ENCODE measurements at regions not wholly inside any gene's neighbourhood (a gene's known extent, or its start where the extent isn't known, plus 50 kb on each side); places are given as distances from the start of the nearest gene placed in this dataset.

DNA sequence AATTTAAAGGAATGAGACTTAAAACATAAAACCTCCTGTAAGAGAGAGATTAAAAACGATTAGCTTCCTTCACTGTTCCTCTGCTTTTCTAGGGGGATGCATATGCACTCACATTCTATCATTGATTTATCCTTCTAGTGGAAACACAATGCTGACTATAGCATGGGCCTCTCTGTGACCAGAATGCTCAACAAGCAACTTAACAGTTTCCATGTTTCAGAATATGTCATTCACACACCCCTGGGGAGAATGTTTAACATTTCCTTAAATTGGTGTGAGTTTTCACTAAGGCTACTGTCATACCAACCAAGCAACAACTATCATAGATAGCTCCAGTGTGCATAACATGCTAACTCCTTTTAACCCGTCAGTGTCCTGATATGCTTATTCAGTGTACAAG lies 337.9 kb upstream of the GRM7 start:
- no peak for TF ChIP-seq EZH2 (optimal IDR thresholded peaks at IDR 0.05; ENCODE audit: low read depth, low read length)
- TF ChIP-seq EZH2phosphoT487 (IDR thresholded peaks at IDR 0.05; ENCODE audit: low read length): no peak
- no peak for TF ChIP-seq CTCF (IDR thresholded peaks at IDR 0.05; ENCODE audit: low read length)
- H3K36me3 ChIP-seq (replicated peaks; ENCODE audit: insufficient read depth, low read length): no peaks in the 10 kb centered on the region
- no peaks in the 10 kb centered on the region for H4K20me1 ChIP-seq (ENCODE audit: insufficient read depth, low read length)
- H3K9me2 ChIP-seq (replicated peaks; ENCODE audit: insufficient read depth, low read length): no peaks in the 10 kb centered on the region
- no peaks in the 10 kb centered on the region for H3F3A ChIP-seq (ENCODE audit: insufficient read depth, low read length)
- H3K79me2 ChIP-seq (ENCODE audit: low read length): no peaks in the 10 kb centered on the region
- H2AFZ ChIP-seq (ENCODE audit: low read length): no peak overlapping the region
- no peak overlapping the region for H3K9ac ChIP-seq (ENCODE audit: low read length)
- H3K4me3 ChIP-seq (ENCODE audit: low read length): no peak overlapping the region
- H3K9me3 ChIP-seq (replicated peaks; ENCODE audit: insufficient read depth, low read length): no peaks in the 10 kb centered on the region
- DNase-seq: no peak
- no peaks in the 10 kb centered on the region for H3K4me1 ChIP-seq (ENCODE audit: low read length)
- H3K27ac ChIP-seq (ENCODE audit: low read length): no peak overlapping the region
- no peaks in the 10 kb centered on the region for H3K27me3 ChIP-seq (replicated peaks; ENCODE audit: insufficient read depth, low read length)
- H3K4me2 ChIP-seq (ENCODE audit: low read depth, low read length): no peak overlapping the region

- Histone ChIP-seq H3K9ac (ENCODE audit: low read length) (no peak overlapping the region), H3K9me3 (replicated peaks; ENCODE audit: insufficient read depth, low read length) (no peaks in the 10 kb centered on the region), H4K20me1 (ENCODE audit: insufficient read depth, low read length) (no peaks in the 10 kb centered on the region), H3K27me3 (replicated peaks; ENCODE audit: insufficient read depth, low read length) (no peaks in the 10 kb centered on the region), H2AFZ (ENCODE audit: low read length) (no peak overlapping the region), H3K9me2 (replicated peaks; ENCODE audit: insufficient read depth, low read length) (no peaks in the 10 kb centered on the region), H3F3A (ENCODE audit: insufficient read depth, low read length) (no peaks in the 10 kb centered on the region), H3K36me3 (replicated peaks; ENCODE audit: insufficient read depth, low read length) (no peaks in the 10 kb centered on the region), H3K4me2 (ENCODE audit: low read depth, low read length) (no peak overlapping the region), H3K27ac (ENCODE audit: low read length) (no peak overlapping the region), H3K79me2 (ENCODE audit: low read length) (no peaks in the 10 kb centered on the region), H3K4me1 (ENCODE audit: low read length) (no peaks in the 10 kb centered on the region), H3K4me3 (ENCODE audit: low read length) (no peak overlapping the region)
- DNase-seq: no peak
- TF ChIP-seq EZH2phosphoT487 (IDR thresholded peaks at IDR 0.05; ENCODE audit: low read length) (no peak), EZH2 (optimal IDR thresholded peaks at IDR 0.05; ENCODE audit: low read depth, low read length) (no peak), CTCF (IDR thresholded peaks at IDR 0.05; ENCODE audit: low read length) (no peak)
Observed at GRCh38 chr3:6524479-6524878, 336.4 kb upstream of the GRM7 start.

DNA sequence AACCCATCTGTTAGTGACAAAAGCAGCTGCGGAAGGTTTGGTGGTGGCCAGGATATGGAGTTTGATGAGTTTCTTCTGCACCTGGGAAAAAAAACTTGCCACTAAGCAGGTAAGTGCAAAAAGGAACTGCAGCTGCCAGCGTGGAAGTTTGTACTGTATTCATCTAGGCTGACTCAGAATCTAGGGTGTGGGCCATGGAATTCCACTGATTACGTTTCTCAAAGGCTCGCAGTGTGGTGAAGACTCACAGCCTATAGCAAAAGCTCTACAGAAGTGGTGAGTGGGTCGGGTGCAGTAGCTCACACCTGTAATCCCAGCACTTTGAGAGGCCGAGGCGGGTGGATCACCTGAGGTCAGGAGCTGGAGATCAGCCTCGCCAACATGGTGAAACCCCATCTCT lies 334.6 kb upstream of the GRM7 start:
- Histone ChIP-seq H3K4me1 (ENCODE audit: low read length) (no peaks in the 10 kb centered on the region), H3K27me3 (replicated peaks; ENCODE audit: insufficient read depth, low read length) (no peaks in the 10 kb centered on the region), H4K20me1 (ENCODE audit: insufficient read depth, low read length) (no peaks in the 10 kb centered on the region), H3K79me2 (ENCODE audit: low read length) (no peaks in the 10 kb centered on the region), H3K4me2 (ENCODE audit: low read depth, low read length) (no peak overlapping the region), H3K9ac (ENCODE audit: low read length) (no peak overlapping the region), H3K27ac (ENCODE audit: low read length) (no peak overlapping the region), H3F3A (ENCODE audit: insufficient read depth, low read length) (no peaks in the 10 kb centered on the region), H2AFZ (ENCODE audit: low read length) (no peak overlapping the region), H3K9me2 (replicated peaks; ENCODE audit: insufficient read depth, low read length) (no peaks in the 10 kb centered on the region), H3K9me3 (replicated peaks; ENCODE audit: insufficient read depth, low read length) (no peaks in the 10 kb centered on the region), H3K4me3 (ENCODE audit: low read length) (no peak overlapping the region), H3K36me3 (replicated peaks; ENCODE audit: insufficient read depth, low read length) (no peaks in the 10 kb centered on the region)
- no peak for DNase-seq
- TF ChIP-seq CTCF (IDR thresholded peaks at IDR 0.05; ENCODE audit: low read length) (no peak), EZH2phosphoT487 (IDR thresholded peaks at IDR 0.05; ENCODE audit: low read length) (no peak), EZH2 (optimal IDR thresholded peaks at IDR 0.05; ENCODE audit: low read depth, low read length) (no peak)
